HG02759 (cell line): ENCODE measurements at regions not wholly inside any gene's neighbourhood (a gene's known extent, or its start where the extent isn't known, plus 50 kb on each side); places are given as distances from the start of the nearest gene placed in this dataset.

Experiments
- ATAC-seq: cut with Tn5 transposase; IDR thresholded peaks from one replicate; pipeline ENCODE4 v1.9.1; 2021; ENCODE audit warnings: mild to moderate bottlenecking, moderate library complexity; ENCODE audit not compliant: unreplicated experiment

DNA sequence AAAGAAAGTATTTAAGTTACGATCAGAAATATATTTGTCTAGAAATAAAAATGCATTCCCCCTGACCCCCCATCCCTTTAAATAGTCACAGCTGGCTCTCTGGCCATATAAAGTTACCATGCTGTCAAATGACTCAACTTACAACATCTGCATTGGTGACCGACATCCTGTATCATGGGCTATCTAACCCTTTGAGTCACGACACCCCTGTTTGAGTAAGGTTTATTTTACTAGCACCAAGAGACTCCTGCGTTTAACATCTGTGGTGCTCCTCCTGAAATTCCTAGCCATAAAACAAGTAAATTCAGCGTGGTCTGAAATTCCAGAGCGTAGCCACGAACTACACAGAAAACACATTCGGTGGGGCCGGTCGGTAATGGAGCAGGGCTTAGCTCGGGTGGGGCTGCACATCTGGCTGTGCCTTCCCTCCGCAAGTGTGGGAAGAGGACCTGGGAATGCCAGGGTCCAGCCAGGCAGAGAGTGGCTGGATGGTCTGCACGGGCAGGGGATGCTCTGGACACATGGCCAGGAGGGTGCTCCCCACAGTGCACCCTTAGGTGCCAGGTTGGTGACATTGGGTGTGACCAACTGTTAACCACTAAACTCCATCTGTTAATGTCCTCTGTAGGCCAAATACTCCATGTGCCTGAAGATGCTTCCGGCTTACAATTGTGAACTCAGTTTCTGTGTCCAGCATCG is 53.0 kb upstream of the CLDN14 start:
- ATAC-seq: no peak

DNA sequence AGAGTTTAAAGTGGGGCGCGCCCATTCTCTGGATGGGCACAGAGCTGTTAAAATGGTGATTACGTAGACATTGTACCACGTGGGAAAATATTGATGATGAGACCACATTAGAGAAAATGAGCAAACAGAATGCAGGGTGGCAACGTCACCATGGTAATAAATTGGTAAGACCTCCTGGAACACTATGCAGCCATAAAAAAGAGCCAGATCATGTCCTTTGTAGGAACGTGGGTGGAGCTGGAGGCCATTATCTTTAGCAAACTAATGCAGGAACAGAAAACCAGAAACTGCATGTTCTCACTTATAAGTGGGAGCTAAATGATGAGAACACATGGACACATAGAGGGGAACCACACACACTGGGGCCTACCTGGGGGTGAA is 53.5 kb upstream of the CLDN14 start:
- ATAC-seq: no peak

DNA sequence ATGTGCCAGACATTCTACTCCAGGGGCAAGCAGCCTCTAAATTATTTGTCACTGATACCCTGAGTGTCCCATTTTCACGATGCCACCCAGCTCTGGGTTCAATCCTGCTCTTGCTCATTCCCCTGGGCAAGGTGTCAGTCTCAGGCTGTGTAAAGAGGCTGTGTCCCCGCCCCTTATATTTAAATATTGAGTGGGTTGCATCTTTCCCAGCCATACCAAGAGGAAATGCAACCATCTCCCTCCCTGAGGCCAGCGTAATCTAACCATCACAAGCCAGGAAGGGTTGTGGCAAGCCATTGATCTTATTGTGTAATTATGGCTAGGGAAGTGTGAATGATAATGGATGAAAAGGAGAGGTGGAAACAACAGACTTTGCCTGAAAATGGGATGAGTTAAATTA is 54.7 kb upstream of the CLDN14 start:
- ATAC-seq: no peak

DNA sequence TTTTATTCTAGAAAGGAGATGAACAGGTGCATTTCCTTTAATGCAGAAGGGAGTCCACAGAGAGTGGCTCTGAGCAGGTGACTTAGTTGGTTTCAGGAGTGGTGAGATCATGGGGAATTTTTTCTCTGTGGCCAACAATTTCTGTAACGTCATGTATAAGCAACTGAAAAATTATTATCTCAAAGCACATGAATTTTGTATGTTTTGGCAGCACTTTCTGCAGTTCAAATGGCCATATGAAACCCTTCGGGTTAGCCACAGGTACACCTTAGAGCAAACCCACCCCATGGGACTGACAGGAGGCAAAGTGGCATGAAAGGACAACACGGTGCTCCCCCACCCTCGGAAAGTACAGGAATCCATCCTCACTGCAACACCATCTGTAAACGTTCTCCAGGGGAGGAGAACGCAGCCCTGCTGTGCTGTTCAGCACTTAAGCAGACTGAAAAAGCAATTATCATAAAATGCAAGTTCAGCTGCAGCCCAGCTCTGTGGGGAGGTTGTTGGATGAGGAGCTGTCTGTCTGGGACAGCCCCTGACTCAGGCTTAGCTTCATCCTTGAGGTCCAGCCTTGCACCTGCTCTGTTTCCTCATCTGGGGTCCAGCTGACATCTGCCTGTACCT is 55.8 kb upstream of the CLDN14 start:
- peak; percentile 79 for ATAC-seq

DNA sequence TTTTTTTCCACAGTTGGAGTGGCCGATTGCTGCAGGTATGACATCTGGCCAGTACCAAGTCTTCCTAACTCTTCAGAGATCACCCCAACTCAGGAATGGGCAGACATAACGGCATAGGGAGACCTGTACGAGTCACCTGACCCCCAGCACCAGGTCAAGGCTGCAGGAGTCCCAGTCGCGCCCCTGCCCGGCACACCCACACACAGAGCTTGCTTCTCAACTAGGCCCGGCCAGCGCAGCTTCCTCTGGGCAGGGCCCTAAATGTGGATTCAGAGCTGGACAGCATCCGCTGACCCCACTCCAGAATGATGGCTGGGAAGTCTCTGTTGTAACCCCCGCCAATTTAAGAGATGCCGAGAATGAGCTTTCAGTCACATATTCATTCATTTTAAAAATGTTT is 58.8 kb upstream of the CLDN14 start:
- ATAC-seq: no peak

DNA sequence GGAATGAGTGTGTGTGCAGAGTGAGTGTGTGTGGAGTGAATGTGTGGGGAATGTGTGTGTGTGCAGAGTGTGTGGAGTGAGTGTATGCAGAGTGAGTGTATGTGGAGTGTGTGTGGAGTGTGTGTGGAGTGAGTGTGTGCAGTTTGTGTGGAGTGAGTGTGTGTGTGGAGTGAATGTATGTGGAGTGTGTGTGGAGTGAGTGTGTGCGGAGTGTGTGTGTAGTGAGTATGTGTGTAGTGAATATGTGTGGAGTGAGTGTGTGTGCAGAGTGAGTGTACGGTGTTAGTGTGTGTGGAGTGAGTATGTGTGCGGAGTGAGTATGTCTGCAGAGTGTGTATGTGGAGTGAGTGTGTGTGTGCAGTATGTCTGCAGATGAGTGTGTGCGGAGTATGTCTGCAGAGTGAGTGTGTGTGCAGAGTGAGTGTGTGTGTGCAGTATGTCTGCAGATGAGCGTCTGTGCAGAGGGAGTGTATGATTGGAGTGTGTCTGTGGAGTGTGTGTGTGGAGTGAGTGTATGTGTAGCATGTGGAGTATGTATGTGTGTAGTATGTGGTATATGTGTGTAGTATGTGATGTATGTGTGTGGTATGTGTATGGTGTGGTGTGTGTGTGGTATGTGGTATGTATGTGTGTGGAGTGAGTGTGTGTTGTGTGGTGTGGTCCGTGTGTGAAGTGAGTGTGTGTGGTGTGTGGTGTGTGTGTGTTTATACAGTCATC is 59.7 kb upstream of the CLDN14 start:
- ATAC-seq: no peak

DNA sequence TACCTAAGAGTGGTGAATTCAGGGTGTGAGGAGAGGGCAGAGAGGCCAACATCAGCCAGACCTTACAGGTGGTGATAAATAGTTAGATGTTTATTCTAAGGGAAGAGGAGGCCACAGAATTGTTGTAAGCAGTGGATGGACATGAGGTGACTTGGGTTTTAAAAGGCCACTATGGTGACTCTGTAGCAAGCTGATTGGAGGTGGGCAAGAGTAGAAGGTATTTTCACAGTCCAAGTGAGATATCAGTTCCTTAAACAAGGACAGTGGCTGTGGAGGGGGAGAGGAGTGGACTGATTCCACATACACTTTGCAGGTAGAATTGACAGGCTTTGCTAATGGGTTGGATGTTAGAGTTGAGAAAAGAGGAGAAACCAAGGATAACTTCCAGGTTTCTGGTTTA is 60.8 kb upstream of the CLDN14 start:
- ATAC-seq: no peak

DNA sequence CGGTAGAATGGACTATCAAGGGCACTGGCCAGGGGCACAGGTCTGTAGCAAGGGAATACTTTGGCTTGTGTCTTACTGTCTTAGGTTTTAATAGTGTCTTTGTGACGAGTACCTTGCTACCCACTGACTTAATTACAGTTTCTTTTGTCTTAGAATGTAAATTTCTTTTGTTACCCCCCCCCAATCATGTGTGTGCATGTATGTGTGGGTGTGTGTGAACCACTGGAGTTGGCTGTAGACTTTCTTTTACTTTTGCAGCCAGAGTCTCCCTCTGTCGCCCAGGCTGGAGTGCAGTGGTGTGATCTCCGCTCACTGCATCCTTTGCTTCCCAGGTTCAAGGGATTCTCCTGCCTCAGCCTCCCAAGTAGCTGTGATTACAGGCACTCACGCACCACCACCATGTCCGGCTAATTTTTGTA is 61.8 kb upstream of the CLDN14 start:
- ATAC-seq: no peak

DNA sequence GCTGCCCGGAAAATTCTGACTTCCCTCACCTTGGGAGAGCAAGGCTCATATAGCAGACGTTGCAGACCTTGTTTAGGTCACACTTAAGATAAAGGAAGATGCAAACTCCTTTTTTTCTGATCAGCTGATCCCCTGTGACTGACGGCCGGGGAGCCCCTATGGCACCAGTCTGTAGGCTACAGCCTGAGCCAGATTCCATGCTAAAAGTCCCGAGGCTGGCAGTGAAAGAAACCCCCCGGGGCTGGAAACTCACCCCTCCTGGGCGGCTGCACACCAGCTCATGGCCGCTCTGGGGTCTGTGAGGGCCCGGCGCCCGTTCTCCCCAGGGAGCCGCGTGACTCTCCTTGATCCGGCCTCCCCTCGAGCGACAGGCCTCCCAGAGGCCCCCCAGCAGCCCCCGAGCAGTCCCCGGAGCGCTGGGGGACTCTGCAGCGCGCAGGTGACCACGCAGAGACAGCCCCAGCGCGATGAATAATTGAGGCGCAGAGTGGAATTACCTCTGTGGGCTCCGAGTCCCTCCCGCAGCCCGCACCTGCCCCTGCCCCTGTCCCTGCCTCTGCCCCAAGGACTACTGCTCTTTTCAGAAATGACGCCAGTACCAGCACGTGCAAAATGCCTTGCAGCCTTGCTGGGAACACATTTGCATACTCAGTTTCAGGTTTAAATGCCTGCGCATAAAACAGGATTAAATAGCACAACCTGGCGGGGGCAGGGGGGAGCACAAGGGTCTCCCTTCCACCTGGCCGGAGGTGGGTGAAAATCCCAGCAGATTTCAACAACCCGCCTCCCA is 62.6 kb upstream of the CLDN14 start:
- ATAC-seq: peak; percentile 84

DNA sequence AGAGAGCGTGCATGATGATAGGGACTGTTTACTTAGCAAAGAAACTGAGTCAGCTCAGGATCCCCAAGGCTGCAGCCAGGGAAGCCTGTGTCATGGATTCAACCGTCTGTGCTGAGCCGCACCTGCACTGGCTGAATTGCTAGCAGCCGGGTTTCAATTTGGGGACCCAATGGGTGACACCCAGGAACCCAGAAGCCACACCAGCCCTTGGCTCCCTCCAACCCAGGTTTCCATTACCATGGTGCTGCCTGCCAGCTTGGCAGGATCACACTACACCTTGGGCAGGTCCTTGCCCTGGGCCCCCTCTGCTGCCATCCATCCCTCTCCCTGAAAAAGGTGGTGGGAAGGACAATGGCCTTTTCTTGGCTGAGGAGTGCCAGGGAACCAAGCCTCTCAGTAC is 64.0 kb upstream of the CLDN14 start:
- no peak for ATAC-seq

DNA sequence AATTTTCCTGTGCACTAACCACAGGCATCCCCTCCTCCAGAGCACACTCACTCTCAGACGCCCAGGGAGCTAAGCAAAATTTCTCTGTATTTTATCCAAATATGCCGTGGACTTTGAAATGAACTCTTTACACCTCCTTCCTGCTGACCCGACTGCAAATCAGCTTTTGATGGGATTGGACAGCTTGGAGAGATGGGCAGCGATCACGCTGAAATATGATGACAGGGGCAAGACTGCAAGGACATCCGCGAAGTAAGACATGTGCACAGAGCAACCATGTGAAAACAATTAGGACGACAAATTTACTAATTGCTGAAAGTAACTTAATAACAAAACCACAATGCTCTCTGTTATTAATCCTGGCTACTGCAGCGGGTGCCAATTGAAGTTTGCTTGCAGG is 64.6 kb upstream of the CLDN14 start:
- ATAC-seq: no peak

DNA sequence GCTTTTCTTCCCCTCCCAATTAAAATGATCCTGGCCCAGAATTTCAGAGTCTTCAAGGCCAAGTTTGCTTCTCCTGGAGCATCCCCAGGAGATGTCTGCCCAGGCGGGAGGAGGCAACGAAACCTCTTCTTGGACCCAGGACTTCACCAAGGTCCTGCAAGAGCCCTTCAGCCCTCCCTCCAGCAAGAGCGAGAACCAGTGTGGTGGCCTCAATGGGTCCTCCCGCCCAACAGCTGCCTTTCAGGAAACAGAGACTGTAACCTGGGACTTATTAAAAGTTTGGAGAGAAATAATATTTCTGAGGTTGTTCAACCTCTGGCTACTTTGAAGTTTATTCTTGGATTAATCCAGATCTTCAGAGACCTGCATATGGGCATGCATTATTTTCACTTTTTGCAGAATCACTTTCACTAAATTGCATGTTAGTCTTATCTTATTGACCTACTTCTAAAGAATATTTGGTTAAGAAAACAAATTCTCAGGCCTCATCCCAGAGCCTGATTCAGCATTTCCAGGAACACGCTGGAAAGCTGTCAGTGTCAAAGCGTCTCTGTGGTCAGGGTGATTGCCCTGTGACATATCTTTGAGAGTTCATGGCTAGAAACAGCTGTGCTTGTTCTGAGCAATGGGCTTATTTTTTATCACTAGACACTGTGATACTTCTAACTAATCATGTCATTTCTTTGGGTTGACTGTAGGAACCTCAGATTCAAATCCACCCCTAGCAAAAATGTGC is 66.0 kb upstream of the CLDN14 start:
- ATAC-seq: no peak

DNA sequence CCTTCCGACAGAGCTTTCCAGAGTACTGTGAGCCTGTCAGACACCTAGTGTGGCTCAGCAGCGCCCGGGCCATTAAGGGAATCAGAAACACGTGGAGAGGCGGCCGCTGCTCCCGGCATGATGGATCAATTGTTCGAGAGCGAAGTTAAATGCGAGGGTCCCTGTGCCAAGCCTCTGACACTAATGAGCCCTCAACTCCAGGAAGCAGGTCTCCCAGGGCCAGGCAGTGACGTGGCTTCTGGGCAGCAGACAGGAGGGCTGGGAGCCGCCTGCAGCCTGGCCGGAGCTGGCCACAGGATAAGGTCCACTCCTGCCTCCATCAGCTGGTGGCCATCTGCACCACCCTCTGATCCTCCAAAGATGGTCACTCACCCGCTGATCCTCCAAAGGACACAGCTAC is 67.5 kb upstream of the CLDN14 start:
- no peak for ATAC-seq

DNA sequence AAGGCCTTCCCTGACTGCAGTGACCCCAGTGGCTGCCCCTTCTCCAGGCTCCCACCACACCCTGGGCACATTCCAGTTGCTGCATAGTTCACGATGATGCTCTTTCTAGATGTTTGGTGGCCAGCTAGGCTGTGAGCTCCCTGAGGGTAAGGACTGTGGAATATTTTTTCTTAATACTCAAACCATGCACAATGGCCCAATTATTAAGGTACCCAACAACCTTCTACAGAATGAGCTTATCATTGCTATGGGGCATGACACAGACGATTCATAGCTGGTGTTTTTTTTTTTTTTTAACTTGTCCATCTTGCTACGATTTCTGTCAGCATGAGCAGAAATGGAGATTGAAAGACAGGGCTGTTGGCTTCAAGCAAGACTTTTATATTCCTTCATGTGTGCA is 68.9 kb upstream of the CLDN14 start:
- ATAC-seq: no peak

DNA sequence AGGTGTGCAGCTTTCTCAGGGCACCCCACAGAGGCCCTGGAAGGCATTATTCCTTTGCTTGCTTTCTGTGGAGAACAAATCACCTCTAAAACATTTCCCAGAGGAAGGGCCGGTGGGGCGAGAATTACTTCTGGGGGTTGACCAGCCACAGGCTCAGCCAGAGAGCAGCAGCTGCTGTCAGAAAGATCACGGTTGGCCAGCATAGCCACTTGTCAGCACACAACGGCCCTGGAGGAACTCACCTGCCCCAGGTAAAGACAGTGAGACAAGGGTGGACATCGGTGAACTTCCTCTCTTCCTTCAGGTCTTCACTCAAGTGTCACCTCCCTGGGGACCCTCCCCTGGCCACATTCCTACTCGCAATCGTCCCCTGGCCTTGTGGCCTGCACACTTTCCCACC is 69.5 kb upstream of the CLDN14 start:
- no peak for ATAC-seq

DNA sequence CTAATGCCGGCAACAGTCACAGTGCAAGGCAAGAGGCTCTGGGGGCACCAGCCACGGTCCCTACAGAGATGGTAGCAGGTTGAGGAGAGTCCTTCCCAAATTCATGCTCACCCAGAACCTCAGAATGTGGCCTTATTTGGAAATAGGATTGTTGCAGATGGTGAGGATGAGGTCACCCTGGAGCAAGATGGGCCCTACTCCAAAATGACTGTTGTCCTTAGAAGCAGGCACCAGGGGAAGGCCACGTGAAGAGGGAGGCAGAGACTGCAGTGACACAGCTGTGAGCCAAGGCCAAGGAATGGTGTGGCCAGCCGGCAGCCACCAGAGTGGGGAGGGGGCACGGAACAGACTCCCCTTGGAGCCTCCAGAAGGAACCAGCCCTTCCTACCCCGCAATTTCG is 70.8 kb upstream of the CLDN14 start:
- ATAC-seq: no peak

DNA sequence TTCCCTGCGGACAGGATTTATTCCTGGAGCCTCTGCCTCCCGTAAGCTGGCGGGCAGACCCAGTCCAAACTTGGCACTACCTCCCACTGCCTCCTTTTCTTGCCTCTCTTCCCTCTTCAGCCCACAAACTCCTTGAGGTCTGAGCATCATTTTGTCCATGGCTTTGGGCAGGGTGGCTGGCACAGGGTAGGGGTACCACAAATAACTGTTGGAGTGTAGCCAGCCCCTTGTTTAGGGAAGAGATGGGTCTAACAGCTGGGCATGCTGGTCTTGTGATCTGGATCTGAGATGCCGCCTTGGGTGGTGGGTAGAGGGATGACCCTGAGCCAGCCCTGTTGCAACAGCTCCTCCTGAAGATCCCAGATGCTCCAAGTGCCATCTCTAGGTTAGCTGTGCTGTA is 71.4 kb upstream of the CLDN14 start:
- ATAC-seq: no peak

DNA sequence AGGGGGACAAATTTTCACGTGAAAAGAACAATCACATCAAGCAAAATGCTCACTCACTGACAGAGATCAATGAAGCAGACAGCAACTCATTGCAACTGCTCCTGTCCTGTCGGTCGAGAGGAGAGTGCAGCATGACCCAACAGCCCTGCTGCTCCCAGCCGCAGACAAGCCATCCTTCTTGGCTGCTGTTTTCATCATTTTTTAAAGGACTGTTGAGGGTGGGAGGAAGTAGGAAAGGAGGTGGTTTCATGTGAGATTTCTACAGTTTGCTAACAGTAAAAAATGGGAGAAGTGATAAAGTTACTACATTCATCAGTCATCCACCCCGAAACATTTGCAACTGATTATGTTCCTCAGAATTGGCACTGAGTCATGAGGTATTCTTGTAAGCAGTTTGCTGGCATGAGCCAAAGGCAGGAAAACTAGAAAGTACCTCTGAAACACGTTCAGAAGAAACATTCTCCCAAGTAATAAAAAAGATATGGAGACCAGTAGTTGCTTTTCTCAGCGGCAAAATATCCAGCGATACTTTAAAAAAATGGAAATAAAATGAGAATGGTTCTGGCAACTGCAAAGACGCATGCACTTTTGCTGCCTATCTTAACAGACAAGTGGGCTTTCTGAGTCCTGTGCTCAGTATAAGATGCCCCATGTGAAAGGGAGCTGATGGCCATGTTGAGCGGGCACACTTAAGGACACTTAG is 72.0 kb upstream of the CLDN14 start:
- ATAC-seq: no peak

DNA sequence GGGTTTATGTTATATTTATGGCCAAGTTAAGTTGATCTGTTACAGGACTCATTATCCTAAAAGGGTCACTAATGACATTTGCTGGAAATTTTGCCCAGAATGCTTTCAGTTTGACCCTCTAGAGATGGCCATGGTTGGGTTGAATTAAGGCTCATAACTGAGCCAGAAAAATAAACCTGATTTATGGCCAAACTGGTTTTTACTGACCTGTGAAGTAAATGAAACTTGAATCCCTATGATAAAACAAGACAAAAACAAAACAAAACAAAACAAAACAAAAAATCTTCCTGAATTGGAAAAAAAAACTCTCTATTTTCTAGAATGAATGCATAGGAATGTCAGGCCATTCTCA is 72.5 kb upstream of the CLDN14 start:
- ATAC-seq: no peak

DNA sequence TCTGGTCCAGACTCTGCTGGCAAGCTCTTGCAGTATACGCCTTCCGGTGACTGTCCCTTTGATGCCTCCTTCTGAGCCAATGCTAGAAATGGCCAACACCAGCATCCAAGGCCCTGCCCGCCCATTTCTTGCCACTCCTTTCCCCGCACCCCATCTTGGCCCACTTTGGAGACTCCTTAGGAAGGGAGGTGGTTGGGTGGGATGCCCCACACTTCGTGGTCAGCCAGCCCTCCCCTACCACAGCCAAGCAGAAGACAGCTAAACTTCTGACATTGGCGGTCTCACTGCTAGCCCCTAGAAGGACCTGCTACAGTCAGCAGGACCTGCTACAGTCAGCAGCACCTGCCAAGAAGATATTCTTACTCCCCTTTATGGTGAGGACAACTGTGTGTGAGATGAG is 73.5 kb upstream of the CLDN14 start:
- no peak for ATAC-seq
